Left renal cortex interstitium (tissue), 4 donors: ENCODE measurements at regions not wholly inside any gene's neighbourhood (a gene's known extent, or its start where the extent isn't known, plus 50 kb on each side); places are given as distances from the start of the nearest gene placed in this dataset.
A peak's percentile ranks its signal among the peaks of the same experiment; 100 is the strongest.

Experiments used
- DNase-seq, 4 donors: peaks; one replicate each; pipeline ENCODE4 v3.0.0-alpha.2; 2013; ENCODE audit warnings: low read depth in 4 of 4, low spot score in 2 of 4, missing footprints in 1 of 4

GRCh38 chr15:97884513-97885131 lies 75.9 kb upstream of the ARRDC4 start:
- no peak for DNase-seq

- no peak for DNase-seq
Measured at GRCh38 chr15:97890307-97890706, 70.2 kb upstream of the ARRDC4 start.

GRCh38 chr15:97892167-97892938 lies 68.2 kb upstream of the ARRDC4 start:
- DNase-seq = no peak

GRCh38 chr15:97893967-97894366 lies 66.5 kb upstream of the ARRDC4 start:
- no peak for DNase-seq

GRCh38 chr15:97899981-97900380 lies 60.5 kb upstream of the ARRDC4 start:
- no peak for DNase-seq

GRCh38 chr15:97902140-97902780 lies 58.2 kb upstream of the ARRDC4 start:
- no peak for DNase-seq

- DNase-seq = no peak
Measured at GRCh38 chr15:97903560-97903959, 56.9 kb upstream of the ARRDC4 start.

- DNase-seq = peak; percentile 60 to 69 (median 64)
Measured at GRCh38 chr15:97903971-97904572, 56.4 kb upstream of the ARRDC4 start.

GRCh38 chr15:97909291-97909891 lies 51.1 kb upstream of the ARRDC4 start:
- DNase-seq = peak in 2 of 4 donors; percentile 13 to 55
